Sigmoid colon (tissue), 6 donors: ENCODE measurements at regions not wholly inside any gene's neighbourhood (a gene's known extent, or its start where the extent isn't known, plus 50 kb on each side); places are given as distances from the start of the nearest gene placed in this dataset.

Experiments
- DNase-seq: peaks from one replicate; pipeline ENCODE4 v3.0.0-alpha.2; 2019
- H3K27ac ChIP-seq, 4 donors: fragments of 200-600 bp; sonication (generic); one replicate each; pipeline ENCODE4 v1.5.1; 2016 to 2019; ENCODE audit warnings: mild to moderate bottlenecking in 1 of 4
- H3K27me3 ChIP-seq, 3 donors: fragments of 200-600 bp; sonication (generic); one replicate each; pipeline ENCODE4 v1.5.1; 2019; ENCODE audit warnings: mild to moderate bottlenecking in 1 of 3
- H3K36me3 ChIP-seq, 4 donors: fragments of 200-600 bp; sonication (generic); one replicate each; pipeline ENCODE4 v1.5.1; 2016 to 2019
- H3K4me1 ChIP-seq, 4 donors: fragments of 200-600 bp; sonication (generic); one replicate each; pipeline ENCODE4 v1.5.1; 2017 to 2019
- H3K4me3 ChIP-seq, 4 donors: fragments of 200-600 bp; sonication (generic); one replicate each; pipeline ENCODE4 v1.5.1; 2017 to 2019; ENCODE audit warnings: mild to moderate bottlenecking in 2 of 4, moderate library complexity in 1 of 4
- H3K9me3 ChIP-seq, 4 donors: fragments of 200-600 bp in 3 of 4; sonication (generic) in 3 of 4; one replicate each; pipeline versions ENCODE4 v1.5.1 to v1.6.1; 2013 to 2019
- CTCF ChIP-seq, 4 experiments: fragments of 450-650 bp in 3 of 4; fragments of 200-600 bp in 1 of 4; IDR thresholded peaks; one replicate each; pipeline ENCODE4 v1.5.1; 2016 to 2019; ENCODE audit warnings: antibody characterized with exemption in 4 of 4, mild to moderate bottlenecking in 3 of 4, moderate library complexity in 2 of 4
- EP300 ChIP-seq, 4 donors: sonication (generic); formaldehyde crosslinking; IDR thresholded peaks; one replicate each; pipeline ENCODE4 v1.6.1; 2017; ENCODE audit warnings: antibody characterized with exemption in 4 of 4
- POLR2A ChIP-seq, 2 donors: fragments of 450-650 bp; IDR thresholded peaks; one replicate each; pipeline ENCODE4 v1.6.1; 2016; ENCODE audit warnings: antibody characterized with exemption in 2 of 2, mild to moderate bottlenecking in 2 of 2, moderate library complexity in 2 of 2
- POLR2AphosphoS5 ChIP-seq, 4 donors: sonication (generic); formaldehyde crosslinking; IDR thresholded peaks; one replicate each; pipeline ENCODE4 v1.6.1; 2017; ENCODE audit warnings: antibody characterized with exemption in 4 of 4
- WGBS, 2 donors: extraction: QIAGEN DNeasy Blood & Tissue Kit; methylation state at CpG; one replicate each; pipeline ENCODE4 v1.1.7; 2013; 5-methylcytosine and 5-hydroxymethylcytosine counted together
- intact Hi-C: fragments of 100-400 bp; cut with DNase I; formaldehyde crosslinking; loops from one replicate; pipeline ENCODE4 v1.15.1; 2023
- donor health status: healthy with polysubstance abuse.
- donor health status: healthy.

GRCh38 chr11:109140426-109140825 is 281.6 kb upstream of the C11orf87 start:
- Histone ChIP-seq H3K36me3 (no peaks in the 10 kb centered on the region), H3K27ac (no peak overlapping the region), H3K9me3 (peaks cover 0 to 3% (median 0%) of the 10 kb centered on the region in 4 donors), H3K27me3 (no peaks in the 10 kb centered on the region), H3K4me3 (no peak overlapping the region), H3K4me1 (no peaks in the 10 kb centered on the region)
- TF ChIP-seq EP300 (IDR thresholded peaks at IDR 0.05) (no peak), POLR2AphosphoS5 (IDR thresholded peaks at IDR 0.05) (no peak), CTCF (IDR thresholded peaks at IDR 0.05) (no peak), POLR2A (IDR thresholded peaks at IDR 0.05) (no peak)
- DNase-seq = no peak
- intact Hi-C loops = no loop called here

GRCh38 chr11:109140857-109141515 is 281.0 kb upstream of the C11orf87 start:
- Histone ChIP-seq H3K4me1 (no peaks in the 10 kb centered on the region), H3K36me3 (no peaks in the 10 kb centered on the region), H3K4me3 (no peak overlapping the region), H3K27me3 (no peaks in the 10 kb centered on the region), H3K27ac (no peak overlapping the region), H3K9me3 (no peaks in the 10 kb centered on the region)
- no peak for TF ChIP-seq POLR2AphosphoS5 (IDR thresholded peaks at IDR 0.05)
- no peak for TF ChIP-seq POLR2A (IDR thresholded peaks at IDR 0.05)
- TF ChIP-seq EP300 (IDR thresholded peaks at IDR 0.05) = no peak
- TF ChIP-seq CTCF (IDR thresholded peaks at IDR 0.05) = no peak
- WGBS, 2 donors = 77 to 82% methylated on average over 3 of the region's 3 CpGs
- intact Hi-C loops = no loop called here
- no peak for DNase-seq

- no peak for TF ChIP-seq CTCF (IDR thresholded peaks at IDR 0.05)
- 90 to 92% methylated on average over 14 of the region's 14 CpGs for WGBS, 2 donors
- Histone ChIP-seq H3K36me3 (no peaks in the 10 kb centered on the region), H3K4me1 (no peaks in the 10 kb centered on the region), H3K4me3 (no peak overlapping the region), H3K9me3 (no peaks in the 10 kb centered on the region), H3K27ac (no peak overlapping the region), H3K27me3 (no peaks in the 10 kb centered on the region)
- intact Hi-C loops = no loop called here
- DNase-seq = no peak
These were observed 276.7 kb upstream of the C11orf87 start for GRCh38 chr11:109145287-109145686.

- Histone ChIP-seq H3K36me3 (no peaks in the 10 kb centered on the region), H3K27ac (no peak overlapping the region), H3K4me1 (no peaks in the 10 kb centered on the region), H3K27me3 (no peaks in the 10 kb centered on the region), H3K4me3 (no peak overlapping the region), H3K9me3 (no peaks in the 10 kb centered on the region)
- intact Hi-C loops = no loop called here
- DNase-seq = no peak
- TF ChIP-seq POLR2A (IDR thresholded peaks at IDR 0.05) (no peak), POLR2AphosphoS5 (IDR thresholded peaks at IDR 0.05) (no peak), EP300 (IDR thresholded peaks at IDR 0.05) (no peak), CTCF (IDR thresholded peaks at IDR 0.05) (no peak)
These were observed 274.3 kb upstream of the C11orf87 start for GRCh38 chr11:109147726-109148125.

GRCh38 chr11:109148669-109149068 is 273.3 kb upstream of the C11orf87 start:
- no peaks in the 10 kb centered on the region for H3K36me3 ChIP-seq
- WGBS, 2 donors = 48 to 72% methylated on average over 2 of the region's 2 CpGs
- H3K4me3 ChIP-seq = no peak overlapping the region
- H3K4me1 ChIP-seq = no peaks in the 10 kb centered on the region
- no peak overlapping the region for H3K27ac ChIP-seq
- no peaks in the 10 kb centered on the region for H3K27me3 ChIP-seq
- no peak for DNase-seq
- intact Hi-C loops = no loop called here
- H3K9me3 ChIP-seq = no peaks in the 10 kb centered on the region
- no peak for TF ChIP-seq POLR2A (IDR thresholded peaks at IDR 0.05)
- TF ChIP-seq CTCF (IDR thresholded peaks at IDR 0.05) = no peak
- TF ChIP-seq POLR2AphosphoS5 (IDR thresholded peaks at IDR 0.05) = no peak
- TF ChIP-seq EP300 (IDR thresholded peaks at IDR 0.05) = no peak
